Transverse colon (tissue), 4 donors: ENCODE measurements at regions not wholly inside any gene's neighbourhood (a gene's known extent, or its start where the extent isn't known, plus 50 kb on each side); places are given as distances from the start of the nearest gene placed in this dataset.

Experiments used
- EP300 ChIP-seq: sonication (generic); formaldehyde crosslinking; IDR thresholded peaks from one replicate; pipeline ENCODE4 v1.6.1; 2017; ENCODE audit warnings: antibody characterized with exemption, low read depth
- POLR2A ChIP-seq: fragments of 450-650 bp; IDR thresholded peaks from one replicate; pipeline ENCODE4 v1.6.1; 2016; ENCODE audit warnings: antibody characterized with exemption, mild to moderate bottlenecking, moderate library complexity
- POLR2AphosphoS5 ChIP-seq, 3 donors: sonication (generic); formaldehyde crosslinking; IDR thresholded peaks; one replicate each; pipeline ENCODE4 v1.6.1; 2016; ENCODE audit warnings: antibody characterized with exemption in 3 of 3
- TF ChIP-seq, protein P1 (sequence below), 5 experiments: fragments of 200-600 bp in 3 of 5; fragments of 450-650 bp in 2 of 5; sonication (generic) in 3 of 5; IDR thresholded peaks; 1 replicate in 2 of 5; 2 replicates in 3 of 5; pipeline ENCODE4 v1.5.1; 2016 to 2017; ENCODE audit warnings: antibody characterized with exemption in 5 of 5, inconsistent platforms in 3 of 5, mild to moderate bottlenecking in 2 of 5, moderate library complexity in 1 of 5

DNA sequence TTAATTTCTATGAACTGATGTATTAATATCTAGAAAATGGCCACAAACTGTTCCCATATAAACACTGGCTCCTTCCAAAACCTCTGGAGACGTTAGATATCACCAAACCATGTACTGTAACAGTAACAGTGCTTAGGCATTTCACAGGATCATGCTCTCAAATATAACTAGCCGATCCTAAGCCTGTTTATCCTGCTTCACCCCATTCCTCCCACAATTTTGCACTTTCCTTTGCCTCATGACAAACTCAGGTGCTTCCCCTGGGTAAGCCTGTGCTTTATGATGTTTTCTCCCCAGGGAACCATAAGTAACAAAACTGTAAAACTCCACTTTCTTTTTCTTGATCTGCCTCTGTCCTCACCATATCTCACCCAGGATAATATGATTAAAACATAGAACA, 452.3 kb downstream of the PLA2G4A start:
- TF ChIP-seq, protein P1, sequence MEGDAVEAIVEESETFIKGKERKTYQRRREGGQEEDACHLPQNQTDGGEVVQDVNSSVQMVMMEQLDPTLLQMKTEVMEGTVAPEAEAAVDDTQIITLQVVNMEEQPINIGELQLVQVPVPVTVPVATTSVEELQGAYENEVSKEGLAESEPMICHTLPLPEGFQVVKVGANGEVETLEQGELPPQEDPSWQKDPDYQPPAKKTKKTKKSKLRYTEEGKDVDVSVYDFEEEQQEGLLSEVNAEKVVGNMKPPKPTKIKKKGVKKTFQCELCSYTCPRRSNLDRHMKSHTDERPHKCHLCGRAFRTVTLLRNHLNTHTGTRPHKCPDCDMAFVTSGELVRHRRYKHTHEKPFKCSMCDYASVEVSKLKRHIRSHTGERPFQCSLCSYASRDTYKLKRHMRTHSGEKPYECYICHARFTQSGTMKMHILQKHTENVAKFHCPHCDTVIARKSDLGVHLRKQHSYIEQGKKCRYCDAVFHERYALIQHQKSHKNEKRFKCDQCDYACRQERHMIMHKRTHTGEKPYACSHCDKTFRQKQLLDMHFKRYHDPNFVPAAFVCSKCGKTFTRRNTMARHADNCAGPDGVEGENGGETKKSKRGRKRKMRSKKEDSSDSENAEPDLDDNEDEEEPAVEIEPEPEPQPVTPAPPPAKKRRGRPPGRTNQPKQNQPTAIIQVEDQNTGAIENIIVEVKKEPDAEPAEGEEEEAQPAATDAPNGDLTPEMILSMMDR (IDR thresholded peaks at IDR 0.05) = no peak
- TF ChIP-seq POLR2AphosphoS5 (IDR thresholded peaks at IDR 0.05) (no peak), POLR2A (no peak), EP300 (no peak)
